ENCODE measurements at regions not wholly inside any gene's neighbourhood (a gene's known extent, or its start where the extent isn't known, plus 50 kb on each side); places are given as distances from the start of the nearest gene placed in this dataset.

GRCh38 chr3:82814660-82815059 lies 1053.2 kb upstream of the GBE1 start:
- ATAC-seq, result no peak
- no peak overlapping the region for H3K4me2 ChIP-seq
- H3K4me3 ChIP-seq, result no peak overlapping the region
- POLR2A ChIA-PET, result no interaction called here
- CTCF ChIA-PET, result no interaction called here
- H3K9me3 ChIP-seq, result no peaks in the 10 kb centered on the region
- no peak overlapping the region for H3K27ac ChIP-seq
- no peak for FAIRE-seq
- no peak for DNase-seq (ENCODE audit: low read depth in 1 of 2, low spot score in 1 of 2)
- 65% methylated on average over 2 of the region's 2 CpGs for WGBS (ENCODE audit: missing lambda C conversion rate)
- TF ChIP-seq RAD21 (conservative IDR thresholded peaks at IDR 0.05 in 1 of 2, IDR thresholded peaks at IDR 0.05 in 1 of 2) (no peak), ZC3H11A (IDR thresholded peaks at IDR 0.05) (no peak), TP53 (CRISPR knock-in tag; IDR thresholded peaks at IDR 0.05) (no peak), CBX2 (IDR thresholded peaks at IDR 0.05; ENCODE audit: borderline replicate concordance, low read depth) (no peak), HDAC2 (IDR thresholded peaks at IDR 0.05) (no peak), RNF2 (IDR thresholded peaks at IDR 0.05; ENCODE audit: borderline replicate concordance, low read depth) (no peak), CBX8 (IDR thresholded peaks at IDR 0.05) (no peak), PBX3 (IDR thresholded peaks at IDR 0.05) (no peak), EHF (CRISPR knock-in tag; IDR thresholded peaks at IDR 0.05) (no peak), MAX (IDR thresholded peaks at IDR 0.05) (no peak), HMGXB4 (CRISPR knock-in tag; IDR thresholded peaks at IDR 0.05; ENCODE audit: borderline replicate concordance) (no peak)
- no peaks in the 10 kb centered on the region for H3K4me1 ChIP-seq

- FAIRE-seq (no peak), ATAC-seq (no peak), DNase-seq (ENCODE audit: low read depth in 1 of 2, low spot score in 1 of 2) (no peak)
- H3K4me2 ChIP-seq, result no peak overlapping the region
- H3K27ac ChIP-seq, result no peak overlapping the region
- CTCF ChIA-PET, result no interaction called here
- 61% methylated on average over 23 of the region's 23 CpGs for WGBS (ENCODE audit: missing lambda C conversion rate)
- POLR2A ChIA-PET, result no interaction called here
- TF ChIP-seq EHMT2 (IDR thresholded peaks at IDR 0.05; ENCODE audit: low read depth) (no peak), MAZ (IDR thresholded peaks at IDR 0.05; ENCODE audit: borderline replicate concordance, low read depth, low read length) (no peak), HES2 (IDR thresholded peaks at IDR 0.05) (no peak), NFE2L2 (conservative IDR thresholded peaks at IDR 0.05; ENCODE audit: low read length) (no peak), EHF (CRISPR knock-in tag; IDR thresholded peaks at IDR 0.05) (no peak), FOXS1 (CRISPR knock-in tag; IDR thresholded peaks at IDR 0.05) (no peak), POLR2AphosphoS2 (conservative IDR thresholded peaks at IDR 0.05; ENCODE audit: low read length) (no peak), SREBF2 (IDR thresholded peaks at IDR 0.05) (no peak), JUN (IDR thresholded peaks at IDR 0.05) (no peak), CHD4 (IDR thresholded peaks at IDR 0.05; ENCODE audit: borderline replicate concordance) (no peak), TP53 (CRISPR knock-in tag; IDR thresholded peaks at IDR 0.05) (no peak), ZSCAN20 (CRISPR knock-in tag; IDR thresholded peaks at IDR 0.05) (no peak), MYC (IDR thresholded peaks at IDR 0.05; ENCODE audit: borderline replicate concordance, low read length) (no peak), RARB (CRISPR knock-in tag; IDR thresholded peaks at IDR 0.05) (no peak), BCL3 (IDR thresholded peaks at IDR 0.05) (no peak), GATA3 (IDR thresholded peaks at IDR 0.05; ENCODE audit: borderline replicate concordance) (no peak), JUNB (IDR thresholded peaks at IDR 0.05) (no peak), RAD21 (conservative IDR thresholded peaks at IDR 0.05 in 1 of 2, IDR thresholded peaks at IDR 0.05 in 1 of 2) (no peak), HMGXB4 (CRISPR knock-in tag; IDR thresholded peaks at IDR 0.05; ENCODE audit: borderline replicate concordance) (no peak), ESRRA (IDR thresholded peaks at IDR 0.05; ENCODE audit: borderline replicate concordance, low read length) (no peak)
- H3K4me1 ChIP-seq, result no peaks in the 10 kb centered on the region
- H3K9me3 ChIP-seq, result no peaks in the 10 kb centered on the region
- no peak overlapping the region for H3K4me3 ChIP-seq
These were observed 1046.3 kb upstream of the GBE1 start for GRCh38 chr3:82807781-82808180.
